ENCODE measurements at regions not wholly inside any gene's neighbourhood (a gene's known extent, or its start where the extent isn't known, plus 50 kb on each side); places are given as distances from the start of the nearest gene placed in this dataset.

GRCh38 chr4:41430792-41431191 is 107.2 kb upstream of the LIMCH1 start:
- no peak overlapping the region for H3K4me2 ChIP-seq (ENCODE audit: control insufficient read depth, insufficient read depth)
- H3K9me3 ChIP-seq (replicated peaks; ENCODE audit: control insufficient read depth, insufficient read depth, low read length), result no peaks in the 10 kb centered on the region
- TF ChIP-seq RELA (IDR thresholded peaks at IDR 0.05; ENCODE audit: borderline replicate concordance, partially characterized antibody) (no peak), GABPA (IDR thresholded peaks at IDR 0.05; ENCODE audit: low read depth) (no peak), HDAC6 (IDR thresholded peaks at IDR 0.05; ENCODE audit: unreplicated experiment) (no peak), BMI1 (IDR thresholded peaks at IDR 0.05; ENCODE audit: borderline replicate concordance) (no peak), GATAD2B (conservative IDR thresholded peaks at IDR 0.05; ENCODE audit: low read depth) (no peak), SRF (IDR thresholded peaks at IDR 0.05; ENCODE audit: low read depth in 2 of 2, low read length in 2 of 2) (no peak), PAX5 (IDR thresholded peaks at IDR 0.05; ENCODE audit: borderline replicate concordance, low read depth, low read length) (no peak), HSF1 (IDR thresholded peaks at IDR 0.05; ENCODE audit: low read depth, low read length) (no peak), TCF12 (IDR thresholded peaks at IDR 0.05; ENCODE audit: low read depth, low read length) (no peak), CHD4 (IDR thresholded peaks at IDR 0.05) (no peak), SKIL (IDR thresholded peaks at IDR 0.05; ENCODE audit: low read depth, poor library complexity, severe bottlenecking) (no peak), CREB1 (IDR thresholded peaks at IDR 0.05; ENCODE audit: low read depth) (no peak)
- no peaks in the 10 kb centered on the region for H3K4me1 ChIP-seq (ENCODE audit: control insufficient read depth, insufficient read depth, low read length)
- 0% methylated on average over 1 of the region's 1 CpG for WGBS (ENCODE audit: insufficient coverage, insufficient replicate concordance, low lambda C conversion rate, missing lambda C conversion rate)
- no peaks in the 10 kb centered on the region for H3K36me3 ChIP-seq (ENCODE audit: control insufficient read depth in 2 of 2, insufficient read depth in 2 of 2, low read length in 1 of 2)
- BruUV-seq (replicated peaks), result no TSS peak
- no peaks in the 10 kb centered on the region for H4K20me1 ChIP-seq (ENCODE audit: control insufficient read depth, insufficient read depth)
- ChIA-PET POLR2A (no interaction called here), CTCF (no interaction called here), SMC1A (ENCODE audit: uncharacterized antibody, unreplicated experiment) (no interaction called here), RAD21 (ENCODE audit: unreplicated experiment) (no interaction called here)
- no peak overlapping the region for H3K27ac ChIP-seq (ENCODE audit: control insufficient read depth, insufficient read depth)
- no peaks in the 10 kb centered on the region; a peak in 1 of 4 replicates for H3K27me3 ChIP-seq (replicated peaks in 1 of 2; ENCODE audit: control insufficient read depth in 2 of 2, insufficient read depth in 2 of 2, low read length in 1 of 2)
- intact Hi-C loops (cut with micrococcal nuclease; ENCODE audit: unreplicated experiment), result no loop called here
- no peak for DNase-seq (ENCODE audit: low read depth, low spot score)
- no peak overlapping the region for H2AFZ ChIP-seq (ENCODE audit: control insufficient read depth, low read depth, low read length)
- H3K79me2 ChIP-seq (ENCODE audit: control insufficient read depth, insufficient read depth, low read length), result no peaks in the 10 kb centered on the region
- no peak for FAIRE-seq
- no peak overlapping the region for H3K9ac ChIP-seq (ENCODE audit: control insufficient read depth, insufficient read depth, low read length)
- in situ Hi-C loops (cut with MboI), result no loop called here
- H3K4me3 ChIP-seq, result no peak overlapping the region
- ATAC-seq, result no peak
